DOHH2 (cell line): ENCODE measurements at regions not wholly inside any gene's neighbourhood (a gene's known extent, or its start where the extent isn't known, plus 50 kb on each side); places are given as distances from the start of the nearest gene placed in this dataset.

Experiments
- H3F3A ChIP-seq: fragments of 200-600 bp; sonication (generic), shearing (Covaris generic); 2 replicates; pipeline ENCODE4 v1.6.0; 2016; ENCODE audit warnings: antibody characterized with exemption, mild to moderate bottlenecking; ENCODE audit not compliant: control insufficient read depth, insufficient read depth
- H3K27ac ChIP-seq: fragments of 200-600 bp; sonication (generic); 2 replicates; pipeline ENCODE4 v1.5.1; 2014; ENCODE audit warnings: low read depth, mild to moderate bottlenecking, low read length, moderate library complexity
- H3K27me3 ChIP-seq: fragments of 200-600 bp; sonication (generic); 2 replicates; pipeline ENCODE4 v1.6.1; 2014; ENCODE audit warnings: mild to moderate bottlenecking, low read length, mixed read lengths; ENCODE audit not compliant: control insufficient read depth
- H3K36me3 ChIP-seq: fragments of 200-600 bp; sonication (generic); 2 replicates; pipeline ENCODE4 v1.6.1; 2014; ENCODE audit warnings: mild to moderate bottlenecking, low read length, moderate library complexity, mixed read lengths; ENCODE audit not compliant: control insufficient read depth
- H3K4me1 ChIP-seq: fragments of 200-600 bp; sonication (generic); 2 replicates; pipeline ENCODE4 v1.6.1; 2014; ENCODE audit warnings: mild to moderate bottlenecking, low read length, mixed read lengths; ENCODE audit not compliant: control insufficient read depth
- H3K4me2 ChIP-seq: fragments of 200-600 bp; sonication (generic); 2 replicates; pipeline ENCODE4 v1.6.0; 2014; ENCODE audit warnings: mild to moderate bottlenecking, low read length, moderate library complexity
- H3K4me3 ChIP-seq: fragments of 200-600 bp; sonication (generic); 2 replicates; pipeline ENCODE4 v1.5.1; 2014; ENCODE audit warnings: mild to moderate bottlenecking, low read length, mixed read lengths
- H3K79me2 ChIP-seq: fragments of 200-600 bp; sonication (generic); 2 replicates; pipeline ENCODE4 v1.6.1; 2014; ENCODE audit warnings: mild to moderate bottlenecking, low read length, mixed read lengths; ENCODE audit not compliant: control insufficient read depth
- H3K9me2 ChIP-seq: fragments of 200-600 bp; sonication (generic); replicated peaks from 2 replicates; pipeline ENCODE4 v1.6.1; 2014; ENCODE audit warnings: mild to moderate bottlenecking, low read length, mixed read lengths; ENCODE audit not compliant: control insufficient read depth
- H3K9me3 ChIP-seq: fragments of 200-600 bp; sonication (generic); 2 replicates; pipeline ENCODE4 v1.6.1; 2014; ENCODE audit warnings: antibody characterized with exemption, low read length, mixed read lengths; ENCODE audit not compliant: control insufficient read depth, insufficient read depth
- H4K20me1 ChIP-seq: fragments of 200-600 bp; sonication (generic); 2 replicates; pipeline ENCODE4 v1.6.0; 2014; ENCODE audit warnings: low read depth, mild to moderate bottlenecking, antibody characterized with exemption, low read length, moderate library complexity; ENCODE audit not compliant: control insufficient read depth, insufficient read depth
- EZH2phosphoT487 ChIP-seq: fragments of 200-600 bp; sonication (generic); IDR thresholded peaks from 2 replicates; pipeline ENCODE4 v1.6.1; 2017; ENCODE audit warnings: borderline replicate concordance, mild to moderate bottlenecking, antibody characterized with exemption, low read length, moderate library complexity, mixed read lengths
- TF ChIP-seq, protein P1 (sequence below): fragments of 200-600 bp; sonication (generic); IDR thresholded peaks from one replicate; pipeline ENCODE4 v1.5.1; 2014; ENCODE audit warnings: antibody characterized with exemption, mild to moderate bottlenecking, low read depth, low read length; ENCODE audit not compliant: poor library complexity, severe bottlenecking

DNA sequence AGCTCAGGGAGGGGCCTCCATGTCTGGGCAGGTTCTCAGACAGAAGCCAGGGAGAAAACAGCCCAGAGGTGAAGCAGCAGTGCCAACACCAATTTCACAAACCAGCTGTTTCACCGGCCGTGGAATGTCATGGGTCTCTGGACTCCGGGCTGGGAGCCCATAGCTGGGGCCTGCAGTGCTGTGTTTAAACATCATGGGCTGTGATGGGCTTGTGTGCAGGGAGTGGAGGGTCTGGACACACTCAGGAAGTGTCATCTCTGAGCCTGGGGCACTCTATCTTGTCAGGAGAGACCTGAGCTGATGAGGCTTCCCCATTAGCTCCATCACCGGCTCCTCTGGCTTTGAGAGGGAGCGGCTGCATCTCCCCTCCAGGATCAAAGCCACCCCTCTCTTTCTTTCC lies 173.6 kb upstream of the IGSF21 start:
- Histone ChIP-seq H3F3A (no peaks in the 10 kb centered on the region), H3K27me3 (peaks cover 11% of the 10 kb centered on the region; the same call in 1 of the 2 replicates), H3K79me2 (no peaks in the 10 kb centered on the region), H3K4me3 (no peak overlapping the region), H3K27ac (no peak overlapping the region), H3K4me1 (no peaks in the 10 kb centered on the region), H4K20me1 (no peaks in the 10 kb centered on the region; the same call in 1 of the 2 replicates), H3K36me3 (no peaks in the 10 kb centered on the region), H3K9me2 (no peaks in the 10 kb centered on the region), H3K9me3 (no peaks in the 10 kb centered on the region), H3K4me2 (no peak overlapping the region)
- no peak for TF ChIP-seq EZH2phosphoT487
- TF ChIP-seq, protein P1, sequence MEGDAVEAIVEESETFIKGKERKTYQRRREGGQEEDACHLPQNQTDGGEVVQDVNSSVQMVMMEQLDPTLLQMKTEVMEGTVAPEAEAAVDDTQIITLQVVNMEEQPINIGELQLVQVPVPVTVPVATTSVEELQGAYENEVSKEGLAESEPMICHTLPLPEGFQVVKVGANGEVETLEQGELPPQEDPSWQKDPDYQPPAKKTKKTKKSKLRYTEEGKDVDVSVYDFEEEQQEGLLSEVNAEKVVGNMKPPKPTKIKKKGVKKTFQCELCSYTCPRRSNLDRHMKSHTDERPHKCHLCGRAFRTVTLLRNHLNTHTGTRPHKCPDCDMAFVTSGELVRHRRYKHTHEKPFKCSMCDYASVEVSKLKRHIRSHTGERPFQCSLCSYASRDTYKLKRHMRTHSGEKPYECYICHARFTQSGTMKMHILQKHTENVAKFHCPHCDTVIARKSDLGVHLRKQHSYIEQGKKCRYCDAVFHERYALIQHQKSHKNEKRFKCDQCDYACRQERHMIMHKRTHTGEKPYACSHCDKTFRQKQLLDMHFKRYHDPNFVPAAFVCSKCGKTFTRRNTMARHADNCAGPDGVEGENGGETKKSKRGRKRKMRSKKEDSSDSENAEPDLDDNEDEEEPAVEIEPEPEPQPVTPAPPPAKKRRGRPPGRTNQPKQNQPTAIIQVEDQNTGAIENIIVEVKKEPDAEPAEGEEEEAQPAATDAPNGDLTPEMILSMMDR: no peak

DNA sequence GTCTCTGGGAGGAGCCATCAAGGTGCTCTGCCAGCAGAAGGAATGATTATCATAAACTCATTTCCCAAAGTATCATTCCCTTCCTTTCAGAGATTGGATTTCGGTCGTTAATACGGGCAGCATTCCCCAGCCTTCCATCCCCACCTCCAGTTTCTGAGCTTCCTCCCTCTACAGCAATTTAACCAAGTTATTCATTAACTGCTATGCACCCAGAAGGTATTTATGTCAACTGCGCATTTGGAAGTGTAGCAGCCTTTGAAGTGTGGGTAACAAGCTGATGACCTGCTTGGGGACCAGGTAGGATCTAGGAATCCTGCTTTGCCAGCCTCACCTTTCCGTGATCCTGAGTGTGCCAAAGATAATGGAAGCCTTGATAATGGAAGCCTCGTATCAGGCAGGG lies 172.4 kb upstream of the IGSF21 start:
- H3K4me1 ChIP-seq: no peaks in the 10 kb centered on the region
- TF ChIP-seq, protein P1: no peak
- no peak for TF ChIP-seq EZH2phosphoT487
- no peak overlapping the region for H3K4me3 ChIP-seq
- H3K27ac ChIP-seq: no peak overlapping the region
- H3F3A ChIP-seq: no peaks in the 10 kb centered on the region
- H3K9me2 ChIP-seq: no peaks in the 10 kb centered on the region
- no peaks in the 10 kb centered on the region for H3K36me3 ChIP-seq
- no peaks in the 10 kb centered on the region for H3K79me2 ChIP-seq
- H3K9me3 ChIP-seq: no peaks in the 10 kb centered on the region
- H3K4me2 ChIP-seq: no peak overlapping the region
- H4K20me1 ChIP-seq: no peaks in the 10 kb centered on the region; the same call in 1 of the 2 replicates
- H3K27me3 ChIP-seq: peaks cover 4% of the 10 kb centered on the region; the same call in 1 of the 2 replicates

DNA sequence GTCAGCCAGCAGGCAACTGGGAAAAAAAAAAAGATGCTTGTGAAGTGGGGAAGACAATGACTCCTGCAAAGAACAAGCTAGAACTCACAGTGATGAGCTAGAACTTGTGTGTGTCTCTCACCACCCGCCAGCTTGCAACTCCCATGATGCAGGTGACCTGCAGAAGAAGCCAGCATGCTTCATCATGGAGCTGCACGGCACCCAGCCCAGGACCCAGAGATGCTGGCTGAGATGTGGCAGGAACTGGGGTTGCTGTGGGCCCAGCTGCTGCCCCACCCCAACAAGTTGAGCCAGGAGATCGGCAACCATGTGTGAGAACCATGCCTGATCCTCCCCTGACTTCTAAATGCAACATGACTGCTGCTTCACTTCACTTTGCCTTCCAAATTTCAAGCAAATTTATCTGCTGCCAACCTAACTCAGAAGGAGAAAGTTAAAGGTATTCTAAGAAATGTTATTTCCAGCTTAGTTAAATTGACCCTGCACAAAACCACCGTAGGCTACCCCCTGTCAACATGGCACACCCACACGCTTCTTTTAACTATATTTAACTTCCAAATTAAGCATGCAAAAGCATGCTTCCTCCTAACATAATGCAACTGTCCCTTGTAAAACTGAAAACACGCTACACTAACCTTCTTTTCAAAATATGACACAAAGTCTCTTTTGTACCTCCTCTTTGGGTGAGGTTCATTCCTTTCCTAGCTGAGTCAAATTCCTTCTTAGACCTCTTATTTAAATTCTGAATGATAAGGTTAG lies 166.0 kb upstream of the IGSF21 start:
- H3K79me2 ChIP-seq: no peaks in the 10 kb centered on the region
- H3K4me1 ChIP-seq: no peaks in the 10 kb centered on the region
- H3F3A ChIP-seq: no peaks in the 10 kb centered on the region
- H3K9me2 ChIP-seq: no peaks in the 10 kb centered on the region
- H3K27me3 ChIP-seq: 0 out of 2 replicates have a peak, but pooled peaks cover 5% of the 10 kb centered on the region
- no peaks in the 10 kb centered on the region for H3K9me3 ChIP-seq
- no peak for TF ChIP-seq EZH2phosphoT487
- TF ChIP-seq, protein P1: no peak
- H3K4me2 ChIP-seq: no peak overlapping the region
- no peaks in the 10 kb centered on the region for H3K36me3 ChIP-seq
- H3K27ac ChIP-seq: no peak overlapping the region
- no peak overlapping the region for H3K4me3 ChIP-seq
- no peaks in the 10 kb centered on the region; the same call in 1 of the 2 replicates for H4K20me1 ChIP-seq
